Liver (tissue), 8 donors: ENCODE measurements at regions not wholly inside any gene's neighbourhood (a gene's known extent, or its start where the extent isn't known, plus 50 kb on each side); places are given as distances from the start of the nearest gene placed in this dataset.

ENCODE experiments used
- DNase-seq: peaks from one replicate; pipeline ENCODE4 v3.0.0-alpha.2; 2017; ENCODE audit warnings: low spot score
- H3K27ac ChIP-seq, 2 donors: one replicate each; pipeline ENCODE4 v1.7.0; 2013; ENCODE audit warnings: inconsistent platforms in 2 of 2, low read length in 2 of 2, control low read depth in 1 of 2, low read depth in 1 of 2, mild to moderate bottlenecking in 1 of 2
- H3K27me3 ChIP-seq, 4 donors: one replicate each; pipeline versions ENCODE4 v1.6.1 to v1.7.0; 2013; ENCODE audit warnings: low read length in 3 of 4, inconsistent platforms in 1 of 4, mild to moderate bottlenecking in 1 of 4, moderate library complexity in 1 of 4; ENCODE audit not compliant: control insufficient read depth in 4 of 4, insufficient read depth in 4 of 4
- H3K36me3 ChIP-seq, 4 donors: one replicate each; pipeline versions ENCODE4 v1.6.1 to v1.7.0; 2013; ENCODE audit warnings: low read length in 3 of 4, mild to moderate bottlenecking in 3 of 4, low read depth in 1 of 4, moderate library complexity in 1 of 4; ENCODE audit not compliant: control insufficient read depth in 4 of 4, insufficient read depth in 3 of 4
- H3K4me1 ChIP-seq, 4 donors: one replicate each; pipeline versions ENCODE4 v1.6.1 to v1.7.0; 2013; ENCODE audit warnings: low read length in 3 of 4, mild to moderate bottlenecking in 3 of 4, moderate library complexity in 1 of 4; ENCODE audit not compliant: control insufficient read depth in 4 of 4, insufficient read depth in 4 of 4
- H3K4me3 ChIP-seq, 3 donors: one replicate each; pipeline versions ENCODE4 v1.6.1 to v1.7.0; 2013; ENCODE audit warnings: low read length in 3 of 3, control low read depth in 1 of 3, low read depth in 1 of 3, mild to moderate bottlenecking in 1 of 3
- H3K9ac ChIP-seq, 2 donors: one replicate each; pipeline ENCODE4 v1.7.0; 2013; ENCODE audit warnings: low read length in 2 of 2, mild to moderate bottlenecking in 2 of 2, moderate library complexity in 2 of 2, control low read depth in 1 of 2, low read depth in 1 of 2
- H3K9me3 ChIP-seq, 4 donors: one replicate each; pipeline versions ENCODE4 v1.6.1 to v1.7.0; 2013; ENCODE audit warnings: low read length in 3 of 4; ENCODE audit not compliant: control insufficient read depth in 4 of 4
- CTCF ChIP-seq: fragments of 150-350 bp; IDR thresholded peaks from 2 replicates; pipeline ENCODE4 v1.5.1; 2017; ENCODE audit warnings: improper control_type of control experiment, low read depth, low read length; ENCODE audit not compliant: missing input control
- EGR1 ChIP-seq, 2 donors: IDR thresholded peaks; 2 replicates each; pipeline ENCODE4 v1.6.1; 2016 to 2018; ENCODE audit warnings: antibody characterized with exemption in 2 of 2, low read depth in 2 of 2
- FOXA1 ChIP-seq: IDR thresholded peaks from 2 replicates; pipeline ENCODE4 v1.6.1; 2016; ENCODE audit warnings: antibody characterized with exemption
- FOXA2 ChIP-seq: IDR thresholded peaks from 2 replicates; pipeline ENCODE4 v1.6.1; 2016; ENCODE audit warnings: antibody characterized with exemption
- GABPA ChIP-seq, 2 donors: IDR thresholded peaks in 1 of 2; conservative IDR thresholded peaks in 1 of 2; 2 replicates each; pipeline ENCODE4 v1.6.1; 2016; ENCODE audit warnings: antibody characterized with exemption in 2 of 2, mild to moderate bottlenecking in 1 of 2, moderate library complexity in 1 of 2
- HNF4A ChIP-seq, 2 donors: conservative IDR thresholded peaks; 2 replicates each; pipeline ENCODE4 v1.6.1; 2016; ENCODE audit warnings: antibody characterized with exemption in 2 of 2, mild to moderate bottlenecking in 2 of 2
- HNF4G ChIP-seq: IDR thresholded peaks from 2 replicates; pipeline ENCODE4 v1.6.1; 2016; ENCODE audit warnings: antibody characterized with exemption
- JUND ChIP-seq, 2 donors: IDR thresholded peaks; 2 replicates each; pipeline ENCODE4 v1.6.1; 2016; ENCODE audit warnings: antibody characterized with exemption in 2 of 2
- MAX ChIP-seq: IDR thresholded peaks from 2 replicates; pipeline ENCODE4 v1.6.1; 2016; ENCODE audit warnings: antibody characterized with exemption
- NR2F2 ChIP-seq: IDR thresholded peaks from 2 replicates; pipeline ENCODE4 v1.6.1; 2016; ENCODE audit warnings: antibody characterized with exemption
- RAD21 ChIP-seq, 2 donors: IDR thresholded peaks; 2 replicates each; pipeline ENCODE4 v1.6.1; 2016; ENCODE audit warnings: antibody characterized with exemption in 2 of 2, mild to moderate bottlenecking in 2 of 2
- REST ChIP-seq: IDR thresholded peaks from 2 replicates; pipeline ENCODE4 v1.6.1; 2016; ENCODE audit warnings: antibody characterized with exemption, mild to moderate bottlenecking
- RXRA ChIP-seq, 2 donors: IDR thresholded peaks; 2 replicates each; pipeline ENCODE4 v1.6.1; 2017 to 2018; ENCODE audit warnings: antibody characterized with exemption in 2 of 2, mild to moderate bottlenecking in 1 of 2
- SP1 ChIP-seq: IDR thresholded peaks from 2 replicates; pipeline ENCODE4 v1.6.1; 2018; ENCODE audit warnings: antibody characterized with exemption, mild to moderate bottlenecking
- TAF1 ChIP-seq: conservative IDR thresholded peaks from 2 replicates; pipeline ENCODE4 v1.6.1; 2016; ENCODE audit warnings: antibody characterized with exemption, mild to moderate bottlenecking
- YY1 ChIP-seq: IDR thresholded peaks from 2 replicates; pipeline ENCODE4 v1.6.1; 2016; ENCODE audit warnings: antibody characterized with exemption, mild to moderate bottlenecking
- WGBS: extraction: QIAGEN DNeasy Blood & Tissue Kit; methylation state at CpG from one replicate; pipeline ENCODE4 v1.1.7; 2013; 5-methylcytosine and 5-hydroxymethylcytosine counted together
- TF ChIP-seq, protein P1 (sequence below): IDR thresholded peaks from 2 replicates; pipeline ENCODE4 v1.6.1; 2016; ENCODE audit warnings: antibody characterized with exemption
- TF ChIP-seq, protein P2 (sequence below): IDR thresholded peaks from 2 replicates; pipeline ENCODE4 v1.6.1; 2016; ENCODE audit warnings: antibody characterized with exemption
- donor health status: healthy.
- donor health status: healthy.
- donor health status: healthy.
- donor health status: healthy.
- donor health status: healthy.

GRCh38 chr1:143694085-143694484 is 277.7 kb downstream of the FAM72C start:
- Histone ChIP-seq H3K36me3 (no peaks in the 10 kb centered on the region), H3K9me3 (no peaks in the 10 kb centered on the region), H3K27ac (no peak overlapping the region), H3K9ac (no peak overlapping the region), H3K27me3 (peaks cover 0 to 3% (median 0%) of the 10 kb centered on the region in 4 donors), H3K4me1 (no peaks in the 10 kb centered on the region), H3K4me3 (no peak overlapping the region)
- no peak for DNase-seq
- 77% methylated on average over 3 of the region's 3 CpGs for WGBS
- TF ChIP-seq FOXA2 (no peak), MAX (no peak), HNF4A (conservative IDR thresholded peaks at IDR 0.05) (no peak), TAF1 (no peak), RAD21 (IDR thresholded peaks at IDR 0.05) (no peak), YY1 (no peak), EGR1 (IDR thresholded peaks at IDR 0.05; ENCODE audit: low read depth in 2 of 2) (no peak), NR2F2 (no peak), HNF4G (no peak), RXRA (IDR thresholded peaks at IDR 0.05) (no peak), JUND (IDR thresholded peaks at IDR 0.05) (no peak), CTCF (no peak), SP1 (no peak), REST (no peak), FOXA1 (no peak), GABPA (IDR thresholded peaks at IDR 0.05 in 1 of 2, conservative IDR thresholded peaks at IDR 0.05 in 1 of 2) (no peak)
- TF ChIP-seq, protein P1, sequence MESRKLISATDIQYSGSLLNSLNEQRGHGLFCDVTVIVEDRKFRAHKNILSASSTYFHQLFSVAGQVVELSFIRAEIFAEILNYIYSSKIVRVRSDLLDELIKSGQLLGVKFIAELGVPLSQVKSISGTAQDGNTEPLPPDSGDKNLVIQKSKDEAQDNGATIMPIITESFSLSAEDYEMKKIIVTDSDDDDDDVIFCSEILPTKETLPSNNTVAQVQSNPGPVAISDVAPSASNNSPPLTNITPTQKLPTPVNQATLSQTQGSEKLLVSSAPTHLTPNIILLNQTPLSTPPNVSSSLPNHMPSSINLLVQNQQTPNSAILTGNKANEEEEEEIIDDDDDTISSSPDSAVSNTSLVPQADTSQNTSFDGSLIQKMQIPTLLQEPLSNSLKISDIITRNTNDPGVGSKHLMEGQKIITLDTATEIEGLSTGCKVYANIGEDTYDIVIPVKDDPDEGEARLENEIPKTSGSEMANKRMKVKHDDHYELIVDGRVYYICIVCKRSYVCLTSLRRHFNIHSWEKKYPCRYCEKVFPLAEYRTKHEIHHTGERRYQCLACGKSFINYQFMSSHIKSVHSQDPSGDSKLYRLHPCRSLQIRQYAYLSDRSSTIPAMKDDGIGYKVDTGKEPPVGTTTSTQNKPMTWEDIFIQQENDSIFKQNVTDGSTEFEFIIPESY, result no peak
- TF ChIP-seq, protein P2, sequence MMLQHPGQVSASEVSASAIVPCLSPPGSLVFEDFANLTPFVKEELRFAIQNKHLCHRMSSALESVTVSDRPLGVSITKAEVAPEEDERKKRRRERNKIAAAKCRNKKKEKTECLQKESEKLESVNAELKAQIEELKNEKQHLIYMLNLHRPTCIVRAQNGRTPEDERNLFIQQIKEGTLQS, result no peak
